Transverse colon (tissue), 3 donors: ENCODE measurements at regions not wholly inside any gene's neighbourhood (a gene's known extent, or its start where the extent isn't known, plus 50 kb on each side); places are given as distances from the start of the nearest gene placed in this dataset.

Experiments
- CTCF ChIP-seq, 5 experiments: fragments of 200-600 bp in 3 of 5; fragments of 450-650 bp in 2 of 5; sonication (generic) in 3 of 5; IDR thresholded peaks; 1 replicate in 2 of 5; 2 replicates in 3 of 5; pipeline ENCODE4 v1.5.1; 2016 to 2017; ENCODE audit warnings: antibody characterized with exemption in 5 of 5, inconsistent platforms in 3 of 5, mild to moderate bottlenecking in 2 of 5, moderate library complexity in 1 of 5
- EP300 ChIP-seq: sonication (generic); formaldehyde crosslinking; IDR thresholded peaks from one replicate; pipeline ENCODE4 v1.6.1; 2017; ENCODE audit warnings: antibody characterized with exemption, low read depth
- POLR2A ChIP-seq: fragments of 450-650 bp; IDR thresholded peaks from one replicate; pipeline ENCODE4 v1.6.1; 2016; ENCODE audit warnings: antibody characterized with exemption, mild to moderate bottlenecking, moderate library complexity

- TF ChIP-seq CTCF (IDR thresholded peaks at IDR 0.05) (no peak), POLR2A (no peak), EP300 (no peak)
Measured at GRCh38 chr14:101428409-101428808, 132.9 kb upstream of the DIO3 start.
